ENCODE measurements at regions not wholly inside any gene's neighbourhood (a gene's known extent, or its start where the extent isn't known, plus 50 kb on each side); places are given as distances from the start of the nearest gene placed in this dataset.

DNA sequence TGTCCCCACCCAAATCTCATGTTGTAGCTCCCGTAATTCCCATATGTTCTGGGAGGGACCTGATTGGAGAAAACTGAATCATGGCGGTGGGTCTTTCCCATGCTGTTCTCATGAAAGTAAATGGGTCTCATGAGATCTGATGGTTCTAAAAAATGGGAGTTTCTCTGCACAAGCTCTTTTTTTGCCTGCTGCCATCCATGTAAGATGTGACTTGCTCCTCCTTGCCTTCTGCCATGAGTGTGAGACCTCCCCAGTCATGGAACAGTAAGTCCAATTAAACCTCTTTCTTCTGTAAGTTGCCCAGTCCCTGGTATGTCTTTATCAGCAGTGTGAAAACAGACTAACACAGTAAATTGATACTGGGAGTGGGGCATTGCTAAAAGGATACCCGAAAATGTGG is 1218.4 kb upstream of the CITED2 start:
- TF ChIP-seq, protein P1, sequence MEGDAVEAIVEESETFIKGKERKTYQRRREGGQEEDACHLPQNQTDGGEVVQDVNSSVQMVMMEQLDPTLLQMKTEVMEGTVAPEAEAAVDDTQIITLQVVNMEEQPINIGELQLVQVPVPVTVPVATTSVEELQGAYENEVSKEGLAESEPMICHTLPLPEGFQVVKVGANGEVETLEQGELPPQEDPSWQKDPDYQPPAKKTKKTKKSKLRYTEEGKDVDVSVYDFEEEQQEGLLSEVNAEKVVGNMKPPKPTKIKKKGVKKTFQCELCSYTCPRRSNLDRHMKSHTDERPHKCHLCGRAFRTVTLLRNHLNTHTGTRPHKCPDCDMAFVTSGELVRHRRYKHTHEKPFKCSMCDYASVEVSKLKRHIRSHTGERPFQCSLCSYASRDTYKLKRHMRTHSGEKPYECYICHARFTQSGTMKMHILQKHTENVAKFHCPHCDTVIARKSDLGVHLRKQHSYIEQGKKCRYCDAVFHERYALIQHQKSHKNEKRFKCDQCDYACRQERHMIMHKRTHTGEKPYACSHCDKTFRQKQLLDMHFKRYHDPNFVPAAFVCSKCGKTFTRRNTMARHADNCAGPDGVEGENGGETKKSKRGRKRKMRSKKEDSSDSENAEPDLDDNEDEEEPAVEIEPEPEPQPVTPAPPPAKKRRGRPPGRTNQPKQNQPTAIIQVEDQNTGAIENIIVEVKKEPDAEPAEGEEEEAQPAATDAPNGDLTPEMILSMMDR (IDR thresholded peaks at IDR 0.05): no peak
- Mint-ChIP-seq H3K9me3 (ENCODE audit: unreplicated experiment) (peaks cover 5% of the 10 kb centered on the region), H3K27ac (ENCODE audit: unreplicated experiment) (no peak overlapping the region), H3K27me3 (ENCODE audit: unreplicated experiment) (no peaks in the 10 kb centered on the region), H3K4me3 (ENCODE audit: unreplicated experiment) (no peak overlapping the region), H3K36me3 (ENCODE audit: unreplicated experiment) (no peaks in the 10 kb centered on the region), H3K4me1 (ENCODE audit: unreplicated experiment) (peaks cover 9% of the 10 kb centered on the region)
- DNase-seq (ENCODE audit: extremely low spot score, unreplicated experiment): no peak

GRCh38 chr6:140590641-140591040 is 1216.2 kb upstream of the CITED2 start:
- peaks cover 4% of the 10 kb centered on the region for H3K36me3 Mint-ChIP-seq (ENCODE audit: unreplicated experiment)
- peaks cover 13% of the 10 kb centered on the region for H3K9me3 Mint-ChIP-seq (ENCODE audit: unreplicated experiment)
- DNase-seq (ENCODE audit: extremely low spot score, unreplicated experiment): no peak
- H3K27me3 Mint-ChIP-seq (ENCODE audit: unreplicated experiment): no peaks in the 10 kb centered on the region
- no peak overlapping the region for H3K4me3 Mint-ChIP-seq (ENCODE audit: unreplicated experiment)
- no peak overlapping the region for H3K27ac Mint-ChIP-seq (ENCODE audit: unreplicated experiment)
- TF ChIP-seq, protein P1 (IDR thresholded peaks at IDR 0.05): no peak
- H3K4me1 Mint-ChIP-seq (ENCODE audit: unreplicated experiment): no peaks in the 10 kb centered on the region

DNA sequence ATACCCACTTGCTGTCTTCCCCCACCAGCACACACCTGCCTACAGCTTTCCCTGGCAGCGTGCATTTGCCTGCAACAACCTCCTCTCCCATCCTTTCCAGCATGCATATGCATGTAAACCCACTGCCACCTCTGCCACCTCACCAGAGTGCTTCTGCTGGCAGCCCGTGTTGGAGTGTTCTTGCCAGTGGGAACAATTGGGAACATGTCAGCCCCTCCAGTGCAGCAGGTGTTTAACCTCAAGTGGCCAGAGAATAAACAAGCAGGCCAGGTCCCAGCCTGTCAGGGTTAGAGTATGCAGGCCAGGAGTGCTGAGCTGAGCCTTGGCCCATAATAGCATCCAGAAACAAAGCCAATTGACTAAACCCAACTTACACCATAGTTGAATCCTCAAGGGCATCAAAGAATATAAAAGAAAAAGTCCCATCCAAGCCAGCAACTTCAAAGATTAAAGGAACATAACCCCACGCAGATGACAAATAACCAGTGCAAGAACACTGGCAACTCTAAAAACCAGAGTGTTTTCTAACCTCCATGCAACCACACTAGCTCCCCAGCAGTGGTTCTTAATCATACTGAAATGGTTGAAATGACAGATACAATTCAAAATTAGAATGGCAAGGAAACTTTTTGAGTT is 1212.1 kb upstream of the CITED2 start:
- TF ChIP-seq, protein P1 (IDR thresholded peaks at IDR 0.05): no peak
- Mint-ChIP-seq H3K36me3 (ENCODE audit: unreplicated experiment) (peaks cover 4% of the 10 kb centered on the region), H3K4me3 (ENCODE audit: unreplicated experiment) (no peak overlapping the region), H3K9me3 (ENCODE audit: unreplicated experiment) (peaks cover 7% of the 10 kb centered on the region), H3K4me1 (ENCODE audit: unreplicated experiment) (peaks cover 4% of the 10 kb centered on the region), H3K27ac (ENCODE audit: unreplicated experiment) (no peak overlapping the region), H3K27me3 (ENCODE audit: unreplicated experiment) (no peaks in the 10 kb centered on the region)
- no peak for DNase-seq (ENCODE audit: extremely low spot score, unreplicated experiment)

DNA sequence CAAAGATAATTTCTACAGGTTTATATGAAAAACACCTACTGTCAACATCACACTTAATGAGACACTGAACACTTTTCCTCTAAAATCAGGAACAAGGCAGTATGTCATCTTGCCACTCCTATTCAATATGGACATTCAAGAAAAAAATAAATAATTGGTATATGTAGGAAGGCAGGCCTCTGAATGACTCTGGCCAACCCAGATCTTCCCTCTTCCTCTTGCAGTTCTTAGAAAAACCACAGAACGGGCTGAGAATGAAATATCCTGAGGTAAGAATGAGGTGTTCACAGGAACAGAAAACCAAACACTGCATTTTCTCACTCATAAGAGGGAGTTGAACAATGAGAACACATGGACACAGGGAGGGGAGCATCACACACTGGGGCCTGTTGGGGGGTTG is 1207.2 kb upstream of the CITED2 start:
- no peak for DNase-seq (ENCODE audit: extremely low spot score, unreplicated experiment)
- H3K4me3 Mint-ChIP-seq (ENCODE audit: unreplicated experiment): no peak overlapping the region
- no peak overlapping the region for H3K27ac Mint-ChIP-seq (ENCODE audit: unreplicated experiment)
- TF ChIP-seq, protein P1 (IDR thresholded peaks at IDR 0.05): no peak
- peaks cover 2% of the 10 kb centered on the region for H3K36me3 Mint-ChIP-seq (ENCODE audit: unreplicated experiment)
- H3K9me3 Mint-ChIP-seq (ENCODE audit: unreplicated experiment): peaks cover 16% of the 10 kb centered on the region
- H3K4me1 Mint-ChIP-seq (ENCODE audit: unreplicated experiment): peaks cover 15% of the 10 kb centered on the region
- H3K27me3 Mint-ChIP-seq (ENCODE audit: unreplicated experiment): no peaks in the 10 kb centered on the region

GRCh38 chr6:140579918-140580317 is 1205.5 kb upstream of the CITED2 start:
- Mint-ChIP-seq H3K4me3 (ENCODE audit: unreplicated experiment) (no peak overlapping the region), H3K36me3 (ENCODE audit: unreplicated experiment) (peaks cover 4% of the 10 kb centered on the region), H3K4me1 (ENCODE audit: unreplicated experiment) (peaks cover 22% of the 10 kb centered on the region), H3K27ac (ENCODE audit: unreplicated experiment) (no peak overlapping the region), H3K27me3 (ENCODE audit: unreplicated experiment) (no peaks in the 10 kb centered on the region), H3K9me3 (ENCODE audit: unreplicated experiment) (peaks cover 14% of the 10 kb centered on the region)
- TF ChIP-seq, protein P1 (IDR thresholded peaks at IDR 0.05): no peak
- DNase-seq (ENCODE audit: extremely low spot score, unreplicated experiment): no peak

Data from osteocyte (in vitro differentiated cells).